ENCODE measurements at regions not wholly inside any gene's neighbourhood (a gene's known extent, or its start where the extent isn't known, plus 50 kb on each side); places are given as distances from the start of the nearest gene placed in this dataset.
"Not testable (repeated sequence)": the region's sequence is repeated elsewhere in the genome, so short reads cannot be mapped to it uniquely, and the experiment has no call there.

GRCh38 chr10:5288359-5288758 lies 76.4 kb upstream of the UCN3 start:
- ChIA-PET POLR2A (no interaction called here), CTCF (no interaction called here)
- Histone ChIP-seq H3K4me3 (ENCODE audit: low read depth in 2 of 2, low read length in 2 of 2) (no peak overlapping the region), H3K4me1 (ENCODE audit: control insufficient read depth, insufficient read depth, low read length) (no peaks in the 10 kb centered on the region), H3K27ac (ENCODE audit: low read length) (no peak overlapping the region), H3K9me3 (ENCODE audit: control insufficient read depth, insufficient read depth, low read depth, low read length) (no peaks in the 10 kb centered on the region), H3K27me3 (ENCODE audit: control insufficient read depth, insufficient read depth, low read length) (no peaks in the 10 kb centered on the region), H3K36me3 (ENCODE audit: control insufficient read depth, insufficient read depth, low read length) (no peaks in the 10 kb centered on the region)
- TF ChIP-seq POLR2AphosphoS5 (IDR thresholded peaks at IDR 0.05; ENCODE audit: low read depth, low read length) (no peak), REST (IDR thresholded peaks at IDR 0.05; ENCODE audit: insufficient read depth in 1 of 2, low read depth in 2 of 2, low read length in 1 of 2) (no peak), TCF7L2 (IDR thresholded peaks at IDR 0.05; ENCODE audit: low read depth, low read length) (no peak), CTCF (IDR thresholded peaks at IDR 0.05) (no peak), SIN3A (IDR thresholded peaks at IDR 0.05; ENCODE audit: borderline replicate concordance, insufficient read depth, low read depth, low read length) (no peak)
- intact Hi-C loops (cut with micrococcal nuclease; ENCODE audit: unreplicated experiment) (loop anchor here (10.0 kb wide), 1 partner anchor 444 kb away; no protein-coding TSS in a partner anchor), in situ Hi-C loops (cut with HindIII; ENCODE audit: low pct_unique_long_range_greater_than_20kb, low sequenced_read_pairs) (no loop called here)
- no TSS peak for BruUV-seq (replicated peaks)
- ATAC-seq = no peak
- no peak for DNase-seq (ENCODE audit: low read depth, low spot score)

- H3K27me3 ChIP-seq (ENCODE audit: control insufficient read depth, insufficient read depth, low read length); H3K4me1 ChIP-seq (ENCODE audit: control insufficient read depth, insufficient read depth, low read length); ATAC-seq; POLR2A ChIA-PET; H3K27ac ChIP-seq (ENCODE audit: low read length); BruUV-seq (replicated peaks); DNase-seq (ENCODE audit: low read depth, low spot score); H3K9me3 ChIP-seq (ENCODE audit: control insufficient read depth, insufficient read depth, low read depth, low read length); H3K4me3 ChIP-seq (ENCODE audit: low read depth in 2 of 2, low read length in 2 of 2); H3K36me3 ChIP-seq (ENCODE audit: control insufficient read depth, insufficient read depth, low read length); CTCF ChIA-PET; in situ Hi-C loops (cut with HindIII; ENCODE audit: low pct_unique_long_range_greater_than_20kb, low sequenced_read_pairs): not testable (repeated sequence)
- intact Hi-C loops (cut with micrococcal nuclease; ENCODE audit: unreplicated experiment) = loop anchor here (10.0 kb wide), 1 partner anchor 444 kb away; no protein-coding TSS in a partner anchor
Observed at GRCh38 chr10:5289228-5289627, 75.5 kb upstream of the UCN3 start.

GRCh38 chr10:5291501-5292195 lies 73.1 kb upstream of the UCN3 start:
- intact Hi-C loops (cut with micrococcal nuclease; ENCODE audit: unreplicated experiment) (no loop called here), in situ Hi-C loops (cut with HindIII; ENCODE audit: low pct_unique_long_range_greater_than_20kb, low sequenced_read_pairs) (no loop called here)
- Histone ChIP-seq H3K9me3 (ENCODE audit: control insufficient read depth, insufficient read depth, low read depth, low read length) (no peaks in the 10 kb centered on the region), H3K4me1 (ENCODE audit: control insufficient read depth, insufficient read depth, low read length) (no peaks in the 10 kb centered on the region), H3K4me3 (ENCODE audit: low read depth in 2 of 2, low read length in 2 of 2) (no peak overlapping the region), H3K27ac (ENCODE audit: low read length) (no peak overlapping the region), H3K36me3 (ENCODE audit: control insufficient read depth, insufficient read depth, low read length) (no peaks in the 10 kb centered on the region), H3K27me3 (ENCODE audit: control insufficient read depth, insufficient read depth, low read length) (no peaks in the 10 kb centered on the region)
- DNase-seq (ENCODE audit: low read depth, low spot score) (no peak), ATAC-seq (no peak)
- TF ChIP-seq POLR2AphosphoS5 (IDR thresholded peaks at IDR 0.05; ENCODE audit: low read depth, low read length) (no peak), CTCF (IDR thresholded peaks at IDR 0.05) (no peak), SIN3A (IDR thresholded peaks at IDR 0.05; ENCODE audit: borderline replicate concordance, insufficient read depth, low read depth, low read length) (no peak), REST (IDR thresholded peaks at IDR 0.05; ENCODE audit: insufficient read depth in 1 of 2, low read depth in 2 of 2, low read length in 1 of 2) (no peak), TCF7L2 (IDR thresholded peaks at IDR 0.05; ENCODE audit: low read depth, low read length) (no peak)
- CTCF ChIA-PET = no interaction called here
- no TSS peak for BruUV-seq (replicated peaks)
- POLR2A ChIA-PET = no interaction called here
